ENCODE measurements at regions not wholly inside any gene's neighbourhood (a gene's known extent, or its start where the extent isn't known, plus 50 kb on each side); places are given as distances from the start of the nearest gene placed in this dataset.

DNA sequence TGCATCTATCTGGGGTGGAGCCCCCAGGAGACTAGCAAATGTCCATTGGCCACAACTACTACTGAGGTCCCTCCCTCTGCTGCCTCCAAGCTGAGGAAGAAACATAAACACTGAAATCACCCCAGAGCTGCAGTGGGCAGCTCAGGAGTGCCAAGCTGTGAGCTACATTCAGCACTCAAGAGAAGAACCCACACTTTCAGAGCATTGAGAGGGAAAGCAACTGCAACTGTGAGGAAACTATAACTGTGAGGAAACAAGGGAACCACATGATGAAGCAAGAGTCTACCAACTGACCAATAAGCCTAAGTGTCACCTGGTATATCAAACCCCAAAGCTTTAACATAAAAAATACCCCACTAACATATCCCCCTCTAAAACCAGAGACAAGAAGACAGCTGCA is 373.5 kb upstream of the TACR3 start:
- H3T11ph ChIP-seq (ENCODE audit: low read length) = no peak overlapping the region
- no peak overlapping the region for H4K5ac ChIP-seq (ENCODE audit: insufficient read length, low read depth, low read length)
- no peak overlapping the region for H2BK20ac ChIP-seq (ENCODE audit: low read depth, low read length, poor library complexity, severe bottlenecking)
- peaks cover 5 to 19% (median 13%) of the 10 kb centered on the region in 3 experiments for H3K36me3 Mint-ChIP-seq (ENCODE audit: insufficient read depth in 1 of 3, low read depth in 3 of 3)
- H4K8ac ChIP-seq (replicated peaks; ENCODE audit: insufficient read length, low read depth, low read length) = no peak overlapping the region
- H3K9me3 Mint-ChIP-seq = peaks cover 18 to 21% of the 10 kb centered on the region in 2 experiments
- no peak overlapping the region for H4K91ac ChIP-seq (ENCODE audit: insufficient read length, low read depth, low read length)
- H3K4me1 Mint-ChIP-seq = no peaks in the 10 kb centered on the region
- H4K20me1 ChIP-seq (ENCODE audit: control insufficient read depth, insufficient read depth, insufficient read length) = no peaks in the 10 kb centered on the region
- H3K4me3 Mint-ChIP-seq = no peak overlapping the region
- no peak overlapping the region for H2BK5ac ChIP-seq (ENCODE audit: insufficient read length, low read length)
- no peak for DNase-seq
- no peak overlapping the region for H3K14ac ChIP-seq (ENCODE audit: insufficient read depth, low read length)
- no peak overlapping the region for H3K4ac ChIP-seq (ENCODE audit: low read depth, low read length)
- H3K56ac ChIP-seq (ENCODE audit: insufficient read length, low read depth, low read length) = no peak overlapping the region
- no peak overlapping the region for H2AFZ ChIP-seq (ENCODE audit: low read length)
- 0 out of 7 replicates have a peak overlapping the region, but pooled peaks of 1 of the 3 experiments have one; percentile 63 for H3K27ac Mint-ChIP-seq
- TF ChIP-seq, protein P1, sequence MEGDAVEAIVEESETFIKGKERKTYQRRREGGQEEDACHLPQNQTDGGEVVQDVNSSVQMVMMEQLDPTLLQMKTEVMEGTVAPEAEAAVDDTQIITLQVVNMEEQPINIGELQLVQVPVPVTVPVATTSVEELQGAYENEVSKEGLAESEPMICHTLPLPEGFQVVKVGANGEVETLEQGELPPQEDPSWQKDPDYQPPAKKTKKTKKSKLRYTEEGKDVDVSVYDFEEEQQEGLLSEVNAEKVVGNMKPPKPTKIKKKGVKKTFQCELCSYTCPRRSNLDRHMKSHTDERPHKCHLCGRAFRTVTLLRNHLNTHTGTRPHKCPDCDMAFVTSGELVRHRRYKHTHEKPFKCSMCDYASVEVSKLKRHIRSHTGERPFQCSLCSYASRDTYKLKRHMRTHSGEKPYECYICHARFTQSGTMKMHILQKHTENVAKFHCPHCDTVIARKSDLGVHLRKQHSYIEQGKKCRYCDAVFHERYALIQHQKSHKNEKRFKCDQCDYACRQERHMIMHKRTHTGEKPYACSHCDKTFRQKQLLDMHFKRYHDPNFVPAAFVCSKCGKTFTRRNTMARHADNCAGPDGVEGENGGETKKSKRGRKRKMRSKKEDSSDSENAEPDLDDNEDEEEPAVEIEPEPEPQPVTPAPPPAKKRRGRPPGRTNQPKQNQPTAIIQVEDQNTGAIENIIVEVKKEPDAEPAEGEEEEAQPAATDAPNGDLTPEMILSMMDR (conservative IDR thresholded peaks at IDR 0.05) = no peak
- no peak overlapping the region for H2AK5ac ChIP-seq (ENCODE audit: insufficient read length, low read length)
- H3K79me2 ChIP-seq (ENCODE audit: insufficient read depth, low read length) = no peaks in the 10 kb centered on the region
- no peaks in the 10 kb centered on the region for H3K4me1 ChIP-seq (ENCODE audit: insufficient read depth, low read length)
- no peak overlapping the region for H3K27ac ChIP-seq (ENCODE audit: insufficient read length, low read depth, low read length)
- H3K23ac ChIP-seq (ENCODE audit: insufficient read length, low read depth, low read length) = no peak overlapping the region
- no peak overlapping the region for H3K4me2 ChIP-seq (ENCODE audit: insufficient read depth, insufficient read length, low read length)
- H3K27me3 Mint-ChIP-seq (ENCODE audit: low read depth) = 0 out of 2 replicates have a peak, but pooled peaks cover 1% of the 10 kb centered on the region
- no peak overlapping the region for H2BK120ac ChIP-seq (ENCODE audit: low read depth, low read length, poor library complexity, severe bottlenecking)
- no peaks in the 10 kb centered on the region for H3K23me2 ChIP-seq (ENCODE audit: insufficient read length, low read depth, low read length, poor library complexity, severe bottlenecking)
- no peak overlapping the region for H2BK15ac ChIP-seq (ENCODE audit: low read depth, low read length)
- H3K9ac ChIP-seq (ENCODE audit: extremely low read depth, insufficient read length, low read length) = no peak overlapping the region
- H2BK12ac ChIP-seq (ENCODE audit: insufficient read length, low read depth, low read length) = no peak overlapping the region
- no peak overlapping the region for H3K18ac ChIP-seq (ENCODE audit: insufficient read length, low read depth, low read length)
- no peaks in the 10 kb centered on the region for H3K9me3 ChIP-seq (ENCODE audit: control insufficient read depth, low read depth, low read length)
- no peaks in the 10 kb centered on the region for H3K27me3 ChIP-seq (ENCODE audit: insufficient read depth, low read length)
- no peaks in the 10 kb centered on the region for H3K79me1 ChIP-seq (ENCODE audit: insufficient read depth, low read depth, low read length, poor library complexity, severe bottlenecking)

All from H9 (cell line).